Endothelial cell (in vitro differentiated cells): ENCODE measurements at regions not wholly inside any gene's neighbourhood (a gene's known extent, or its start where the extent isn't known, plus 50 kb on each side); places are given as distances from the start of the nearest gene placed in this dataset.

ENCODE experiments used
- DNase-seq: peaks from one replicate; pipeline ENCODE4 v3.0.0; 2021; ENCODE audit warnings: low spot score
- H3K27ac Mint-ChIP-seq: one replicate; pipeline ENCODE4 v1.8.0; 2021; ENCODE audit warnings: mixed read lengths, inconsistent platforms; ENCODE audit not compliant: unreplicated experiment
- H3K27me3 Mint-ChIP-seq: one replicate; pipeline ENCODE4 v1.8.0; 2021; ENCODE audit warnings: mild to moderate bottlenecking, moderate library complexity, mixed read lengths, inconsistent platforms; ENCODE audit not compliant: unreplicated experiment
- H3K36me3 Mint-ChIP-seq: one replicate; pipeline ENCODE4 v1.8.0; 2021; ENCODE audit warnings: mild to moderate bottlenecking, low read depth, mixed read lengths, inconsistent platforms; ENCODE audit not compliant: unreplicated experiment
- H3K4me1 Mint-ChIP-seq: one replicate; pipeline ENCODE4 v1.8.0; 2021; ENCODE audit warnings: mild to moderate bottlenecking, mixed read lengths, inconsistent platforms; ENCODE audit not compliant: unreplicated experiment
- H3K4me3 Mint-ChIP-seq: one replicate; pipeline ENCODE4 v1.8.0; 2021; ENCODE audit warnings: mild to moderate bottlenecking, mixed read lengths, inconsistent platforms; ENCODE audit not compliant: unreplicated experiment
- H3K9me3 Mint-ChIP-seq: one replicate; pipeline ENCODE4 v1.8.0; 2021; ENCODE audit warnings: mixed read lengths, inconsistent platforms; ENCODE audit not compliant: unreplicated experiment
- CTCF ChIP-seq: fragments of 200-600 bp; sonication (generic); IDR thresholded peaks from one replicate; pipeline ENCODE4 v1.5.0; 2021; ENCODE audit warnings: antibody characterized with exemption; ENCODE audit not compliant: unreplicated experiment

GRCh38 chr6:87920245-87920644 is 127.4 kb upstream of the SPACA1 start:
- H3K27me3 Mint-ChIP-seq = no peaks in the 10 kb centered on the region
- H3K27ac Mint-ChIP-seq = no peak overlapping the region
- no peaks in the 10 kb centered on the region for H3K36me3 Mint-ChIP-seq
- no peak for TF ChIP-seq CTCF
- no peak overlapping the region for H3K4me3 Mint-ChIP-seq
- H3K9me3 Mint-ChIP-seq = no peaks in the 10 kb centered on the region
- no peak for DNase-seq
- H3K4me1 Mint-ChIP-seq = no peaks in the 10 kb centered on the region

- no peaks in the 10 kb centered on the region for H3K9me3 Mint-ChIP-seq
- TF ChIP-seq CTCF = no peak
- no peaks in the 10 kb centered on the region for H3K36me3 Mint-ChIP-seq
- no peak overlapping the region for H3K4me3 Mint-ChIP-seq
- no peak overlapping the region for H3K27ac Mint-ChIP-seq
- no peaks in the 10 kb centered on the region for H3K27me3 Mint-ChIP-seq
- DNase-seq = no peak
- H3K4me1 Mint-ChIP-seq = no peaks in the 10 kb centered on the region
Measured at GRCh38 chr6:87919416-87919815, 128.2 kb upstream of the SPACA1 start.

GRCh38 chr6:87919001-87919400 is 128.6 kb upstream of the SPACA1 start:
- H3K36me3 Mint-ChIP-seq = no peaks in the 10 kb centered on the region
- H3K27ac Mint-ChIP-seq = no peak overlapping the region
- no peaks in the 10 kb centered on the region for H3K4me1 Mint-ChIP-seq
- H3K9me3 Mint-ChIP-seq = no peaks in the 10 kb centered on the region
- H3K4me3 Mint-ChIP-seq = no peak overlapping the region
- no peak for TF ChIP-seq CTCF
- no peaks in the 10 kb centered on the region for H3K27me3 Mint-ChIP-seq
- no peak for DNase-seq

GRCh38 chr6:87918461-87918941 is 129.1 kb upstream of the SPACA1 start:
- no peaks in the 10 kb centered on the region for H3K9me3 Mint-ChIP-seq
- no peak for DNase-seq
- no peaks in the 10 kb centered on the region for H3K36me3 Mint-ChIP-seq
- H3K4me1 Mint-ChIP-seq = no peaks in the 10 kb centered on the region
- H3K27ac Mint-ChIP-seq = no peak overlapping the region
- H3K27me3 Mint-ChIP-seq = no peaks in the 10 kb centered on the region
- no peak overlapping the region for H3K4me3 Mint-ChIP-seq
- TF ChIP-seq CTCF = no peak

GRCh38 chr6:87917886-87918285 is 129.8 kb upstream of the SPACA1 start:
- Mint-ChIP-seq H3K36me3 (no peaks in the 10 kb centered on the region), H3K9me3 (no peaks in the 10 kb centered on the region), H3K4me1 (no peaks in the 10 kb centered on the region), H3K27me3 (no peaks in the 10 kb centered on the region), H3K4me3 (no peak overlapping the region), H3K27ac (no peak overlapping the region)
- DNase-seq = no peak
- TF ChIP-seq CTCF = no peak
